ENCODE measurements at regions not wholly inside any gene's neighbourhood (a gene's known extent, or its start where the extent isn't known, plus 50 kb on each side); places are given as distances from the start of the nearest gene placed in this dataset.

GRCh38 chrX:23493941-23494374 lies 159.3 kb downstream of the PTCHD1 start:
- TF ChIP-seq POLR2A (IDR thresholded peaks at IDR 0.05) (no peak), CTCF (IDR thresholded peaks at IDR 0.05) (no peak)
